ENCODE measurements at regions not wholly inside any gene's neighbourhood (a gene's known extent, or its start where the extent isn't known, plus 50 kb on each side); places are given as distances from the start of the nearest gene placed in this dataset.
"Not testable (repeated sequence)": the region's sequence is repeated elsewhere in the genome, so short reads cannot be mapped to it uniquely, and the experiment has no call there.

DNA sequence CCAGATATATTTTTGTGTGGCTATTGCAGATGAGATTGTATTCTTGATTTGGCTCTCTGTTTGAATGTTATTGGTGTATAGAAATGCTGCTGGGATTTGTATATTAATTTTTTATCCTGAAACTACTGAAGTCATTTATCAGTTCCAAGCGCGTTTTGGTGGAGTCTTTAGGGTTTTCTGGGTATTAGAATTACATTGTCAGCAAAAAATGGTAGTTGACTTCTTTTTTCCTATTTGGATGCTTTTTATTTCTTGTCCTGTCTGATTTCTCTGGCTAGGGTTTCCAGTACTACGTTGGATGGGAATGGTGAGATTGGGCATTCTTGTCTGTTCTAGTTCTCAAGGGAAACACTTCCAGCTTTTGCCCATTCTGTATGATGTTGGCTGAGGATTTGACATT, 415.5 kb upstream of the CHRM2 start:
- H3K27ac ChIP-seq: no peak overlapping the region
- TF ChIP-seq, protein P1, sequence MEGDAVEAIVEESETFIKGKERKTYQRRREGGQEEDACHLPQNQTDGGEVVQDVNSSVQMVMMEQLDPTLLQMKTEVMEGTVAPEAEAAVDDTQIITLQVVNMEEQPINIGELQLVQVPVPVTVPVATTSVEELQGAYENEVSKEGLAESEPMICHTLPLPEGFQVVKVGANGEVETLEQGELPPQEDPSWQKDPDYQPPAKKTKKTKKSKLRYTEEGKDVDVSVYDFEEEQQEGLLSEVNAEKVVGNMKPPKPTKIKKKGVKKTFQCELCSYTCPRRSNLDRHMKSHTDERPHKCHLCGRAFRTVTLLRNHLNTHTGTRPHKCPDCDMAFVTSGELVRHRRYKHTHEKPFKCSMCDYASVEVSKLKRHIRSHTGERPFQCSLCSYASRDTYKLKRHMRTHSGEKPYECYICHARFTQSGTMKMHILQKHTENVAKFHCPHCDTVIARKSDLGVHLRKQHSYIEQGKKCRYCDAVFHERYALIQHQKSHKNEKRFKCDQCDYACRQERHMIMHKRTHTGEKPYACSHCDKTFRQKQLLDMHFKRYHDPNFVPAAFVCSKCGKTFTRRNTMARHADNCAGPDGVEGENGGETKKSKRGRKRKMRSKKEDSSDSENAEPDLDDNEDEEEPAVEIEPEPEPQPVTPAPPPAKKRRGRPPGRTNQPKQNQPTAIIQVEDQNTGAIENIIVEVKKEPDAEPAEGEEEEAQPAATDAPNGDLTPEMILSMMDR (conservative IDR thresholded peaks at IDR 0.05; ENCODE audit: low read depth): no peak
- DNase-seq (ENCODE audit: low spot score): no peak
- ChIA-PET CTCF (no interaction called here), POLR2A (ENCODE audit: low non-redundant PET) (no interaction called here)

DNA sequence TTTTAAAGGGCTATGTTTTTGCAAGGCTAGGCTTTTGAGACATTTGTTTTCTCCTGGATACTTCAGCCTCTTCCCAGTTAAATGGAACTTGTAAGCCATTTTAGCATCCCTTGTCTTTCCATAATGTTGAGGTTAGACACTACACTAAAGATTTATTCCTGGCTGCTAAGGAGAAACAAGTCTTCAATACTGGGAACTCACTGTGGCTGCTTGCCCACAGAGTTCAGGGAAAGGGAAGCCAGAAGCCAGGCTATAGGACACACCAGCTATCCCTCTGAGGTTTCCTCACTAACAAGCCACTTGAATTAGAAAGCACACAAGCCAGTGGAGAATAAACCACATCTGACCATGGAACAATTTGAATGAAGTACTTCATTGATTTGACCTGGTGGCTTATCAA, 421.7 kb upstream of the CHRM2 start:
- H3K27ac ChIP-seq: no peak overlapping the region
- TF ChIP-seq, protein P1 (conservative IDR thresholded peaks at IDR 0.05; ENCODE audit: low read depth): no peak
- POLR2A ChIA-PET (ENCODE audit: low non-redundant PET): no interaction called here
- no peak for DNase-seq (ENCODE audit: low spot score)
- CTCF ChIA-PET: no interaction called here

DNA sequence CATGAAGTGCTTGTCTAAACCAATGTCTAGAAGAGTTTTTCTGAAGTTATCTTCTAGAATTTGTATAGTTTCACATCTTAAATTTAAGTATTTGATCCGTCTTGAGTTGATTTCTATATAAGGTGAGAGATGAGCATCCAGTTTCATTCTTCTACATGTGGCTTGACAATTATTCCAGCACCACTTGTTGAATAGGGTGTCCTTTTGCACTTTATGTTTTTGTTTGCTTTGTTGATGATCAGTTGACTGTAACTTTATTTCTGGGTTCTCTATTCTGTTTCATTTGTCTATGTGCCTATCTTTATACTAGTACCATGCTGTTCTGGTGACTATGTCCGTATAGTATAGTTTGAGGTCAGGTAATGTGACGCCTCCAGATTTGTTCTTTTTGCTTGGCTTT, 426.6 kb upstream of the CHRM2 start:
- ChIA-PET POLR2A (ENCODE audit: low non-redundant PET) (no interaction called here), CTCF (no interaction called here)
- no peak for DNase-seq (ENCODE audit: low spot score)
- TF ChIP-seq, protein P1 (conservative IDR thresholded peaks at IDR 0.05; ENCODE audit: low read depth): no peak
- H3K27ac ChIP-seq: no peak overlapping the region

DNA sequence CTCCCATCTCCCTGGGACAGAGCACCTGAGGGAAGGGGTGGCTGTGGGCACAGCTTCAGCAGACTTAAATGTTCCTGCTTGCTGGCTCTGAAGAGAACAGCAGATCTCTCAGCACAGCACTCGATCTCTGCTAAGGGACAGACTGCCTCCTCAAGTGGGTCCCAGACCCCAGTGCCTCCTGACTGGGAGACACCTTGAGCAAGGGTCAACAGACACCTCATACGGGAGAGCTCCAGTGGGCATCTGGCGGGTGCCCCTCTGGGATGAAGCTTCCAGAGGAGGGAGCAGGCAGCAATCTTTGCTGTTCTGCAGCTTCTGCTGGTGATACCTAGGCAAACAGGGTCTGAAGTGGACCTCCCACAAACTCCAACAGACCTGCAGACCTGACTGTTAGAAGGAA, 436.7 kb upstream of the CHRM2 start:
- CTCF ChIA-PET; H3K27ac ChIP-seq; DNase-seq (ENCODE audit: low spot score); POLR2A ChIA-PET (ENCODE audit: low non-redundant PET): not testable (repeated sequence)

DNA sequence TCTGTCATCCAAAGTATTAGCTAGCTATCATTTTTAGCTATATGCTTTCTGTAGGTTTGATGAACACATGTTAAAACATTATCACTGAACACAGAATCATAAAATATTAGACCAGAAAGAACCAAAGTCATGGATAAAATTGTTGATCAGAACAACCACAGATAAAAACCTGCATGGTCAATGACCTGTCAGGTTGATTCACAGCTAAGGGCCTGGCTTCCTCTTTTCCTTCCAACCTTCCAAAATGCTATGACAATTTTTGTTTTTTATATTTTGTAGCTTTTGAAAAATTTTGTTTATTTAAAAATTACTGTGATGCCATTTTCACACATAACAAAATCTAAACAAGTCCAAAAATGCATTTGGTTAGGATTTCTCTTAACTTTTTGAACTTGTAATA, 444.4 kb upstream of the CHRM2 start:
- POLR2A ChIA-PET (ENCODE audit: low non-redundant PET): no interaction called here
- no peak for DNase-seq (ENCODE audit: low spot score)
- no peak overlapping the region for H3K27ac ChIP-seq
- TF ChIP-seq, protein P1 (conservative IDR thresholded peaks at IDR 0.05; ENCODE audit: low read depth): no peak
- CTCF ChIA-PET: no interaction called here

DNA sequence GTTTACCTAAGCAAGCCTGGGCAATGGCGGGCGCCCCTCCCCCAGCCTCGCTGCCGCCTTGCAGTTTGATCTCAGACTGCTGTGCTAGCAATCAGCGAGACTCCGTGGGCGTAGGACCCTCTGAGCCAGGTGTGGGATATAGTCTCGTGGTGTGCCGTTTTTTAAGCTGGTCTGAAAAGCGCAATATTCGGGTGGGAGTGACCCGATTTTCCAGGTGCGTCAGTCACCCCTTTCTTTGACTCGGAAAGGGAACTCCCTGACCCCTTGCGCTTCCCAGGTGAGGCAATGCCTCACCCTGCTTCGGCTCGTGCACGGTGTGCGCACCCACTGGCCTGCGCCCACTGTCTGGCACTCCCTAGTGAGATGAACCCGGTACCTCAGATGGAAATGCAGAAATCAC, 442.6 kb upstream of the MTPN start:
- CTCF ChIA-PET; H3K27ac ChIP-seq; POLR2A ChIA-PET (ENCODE audit: low non-redundant PET); DNase-seq (ENCODE audit: low spot score): not testable (repeated sequence)

DNA sequence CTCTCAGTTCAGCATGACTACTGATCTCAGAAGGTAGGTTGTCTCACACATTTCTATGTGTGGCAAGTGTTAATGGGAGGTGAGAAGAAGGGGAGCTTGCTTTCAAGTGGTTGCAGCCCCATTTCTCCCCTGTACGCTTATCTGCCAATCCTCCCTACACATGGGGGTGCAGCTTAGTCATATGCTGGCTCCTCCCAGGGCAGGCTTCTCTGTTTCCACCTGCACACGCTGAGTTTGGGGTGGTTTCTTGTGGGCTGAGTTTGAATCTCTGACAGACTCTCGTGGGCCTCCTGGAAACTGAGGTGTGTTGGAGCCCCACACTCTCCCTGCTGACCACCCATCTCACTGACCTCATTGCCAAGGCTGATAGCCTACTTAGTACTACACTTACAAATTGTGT, 435.8 kb upstream of the MTPN start:
- POLR2A ChIA-PET (ENCODE audit: low non-redundant PET): no interaction called here
- TF ChIP-seq, protein P1 (conservative IDR thresholded peaks at IDR 0.05; ENCODE audit: low read depth): no peak
- DNase-seq (ENCODE audit: low spot score): no peak
- H3K27ac ChIP-seq: no peak overlapping the region
- CTCF ChIA-PET: no interaction called here

Measured in RWPE1 (cell line).